GM12874 (cell line): ENCODE measurements at regions not wholly inside any gene's neighbourhood (a gene's known extent, or its start where the extent isn't known, plus 50 kb on each side); places are given as distances from the start of the nearest gene placed in this dataset.

Source experiments
- TF ChIP-seq, protein P1 (sequence below): IDR thresholded peaks from 2 replicates; pipeline ENCODE4 v1.5.1; 2011; ENCODE audit warnings: low read depth, mild to moderate bottlenecking, control low read depth, low read length, moderate library complexity; ENCODE audit not compliant: insufficient read depth

DNA sequence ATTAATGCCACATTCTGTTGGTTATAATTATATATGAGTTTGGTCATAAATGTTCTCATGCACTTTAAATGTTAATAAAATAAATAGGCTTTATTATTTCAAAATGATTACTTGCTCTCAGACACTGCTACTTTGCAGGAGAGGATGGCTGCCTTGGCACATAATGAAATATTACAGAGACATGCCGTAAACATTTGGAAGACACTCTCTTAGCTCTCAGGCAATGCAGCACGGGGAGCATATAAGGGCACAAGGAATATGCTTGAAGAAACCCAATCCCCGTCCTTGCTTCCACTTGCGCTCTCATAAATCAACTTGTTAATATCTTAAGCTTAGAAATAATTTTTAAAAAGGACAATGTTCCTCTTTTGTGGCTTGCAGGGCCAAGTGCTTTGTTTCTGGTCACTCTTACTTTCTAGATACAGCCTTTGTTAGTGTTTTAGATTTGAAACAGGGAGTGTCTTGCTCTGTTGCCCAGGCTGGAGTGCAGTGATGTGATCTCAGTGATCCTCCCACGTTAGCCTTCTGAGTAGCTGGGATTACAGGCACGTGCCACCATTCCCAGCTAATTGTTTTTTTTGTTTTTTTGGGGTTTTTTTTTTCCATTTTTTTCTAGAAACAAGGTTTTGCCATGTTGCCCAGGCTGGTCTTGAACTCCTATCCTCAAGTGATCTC lies 445.0 kb downstream of the SPRY1 start:
- TF ChIP-seq, protein P1, sequence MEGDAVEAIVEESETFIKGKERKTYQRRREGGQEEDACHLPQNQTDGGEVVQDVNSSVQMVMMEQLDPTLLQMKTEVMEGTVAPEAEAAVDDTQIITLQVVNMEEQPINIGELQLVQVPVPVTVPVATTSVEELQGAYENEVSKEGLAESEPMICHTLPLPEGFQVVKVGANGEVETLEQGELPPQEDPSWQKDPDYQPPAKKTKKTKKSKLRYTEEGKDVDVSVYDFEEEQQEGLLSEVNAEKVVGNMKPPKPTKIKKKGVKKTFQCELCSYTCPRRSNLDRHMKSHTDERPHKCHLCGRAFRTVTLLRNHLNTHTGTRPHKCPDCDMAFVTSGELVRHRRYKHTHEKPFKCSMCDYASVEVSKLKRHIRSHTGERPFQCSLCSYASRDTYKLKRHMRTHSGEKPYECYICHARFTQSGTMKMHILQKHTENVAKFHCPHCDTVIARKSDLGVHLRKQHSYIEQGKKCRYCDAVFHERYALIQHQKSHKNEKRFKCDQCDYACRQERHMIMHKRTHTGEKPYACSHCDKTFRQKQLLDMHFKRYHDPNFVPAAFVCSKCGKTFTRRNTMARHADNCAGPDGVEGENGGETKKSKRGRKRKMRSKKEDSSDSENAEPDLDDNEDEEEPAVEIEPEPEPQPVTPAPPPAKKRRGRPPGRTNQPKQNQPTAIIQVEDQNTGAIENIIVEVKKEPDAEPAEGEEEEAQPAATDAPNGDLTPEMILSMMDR: no peak

DNA sequence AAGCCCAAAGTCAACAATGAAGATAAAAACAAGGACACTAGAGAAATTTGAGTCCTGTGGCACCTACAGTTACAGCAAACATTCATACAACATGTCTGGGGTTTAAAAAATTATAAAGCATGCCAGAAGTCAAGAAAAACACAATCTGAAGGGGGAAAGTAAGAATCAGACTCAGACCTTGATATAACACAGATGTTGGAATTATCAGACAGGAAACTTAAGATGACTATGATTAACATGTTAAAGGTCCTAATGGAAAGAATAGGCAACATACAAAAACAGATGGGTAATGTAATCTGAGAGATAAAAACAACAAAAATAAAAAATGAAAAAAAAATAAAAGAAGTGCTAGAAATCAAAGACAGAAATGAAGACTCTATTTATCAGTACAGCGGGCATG lies 446.5 kb downstream of the SPRY1 start:
- TF ChIP-seq, protein P1: no peak

GRCh38 chr4:123844374-123844773 lies 447.8 kb downstream of the SPRY1 start:
- TF ChIP-seq, protein P1: no peak

- TF ChIP-seq, protein P1: no peak
Observed at GRCh38 chr4:123846092-123846491, 449.5 kb downstream of the SPRY1 start.

DNA sequence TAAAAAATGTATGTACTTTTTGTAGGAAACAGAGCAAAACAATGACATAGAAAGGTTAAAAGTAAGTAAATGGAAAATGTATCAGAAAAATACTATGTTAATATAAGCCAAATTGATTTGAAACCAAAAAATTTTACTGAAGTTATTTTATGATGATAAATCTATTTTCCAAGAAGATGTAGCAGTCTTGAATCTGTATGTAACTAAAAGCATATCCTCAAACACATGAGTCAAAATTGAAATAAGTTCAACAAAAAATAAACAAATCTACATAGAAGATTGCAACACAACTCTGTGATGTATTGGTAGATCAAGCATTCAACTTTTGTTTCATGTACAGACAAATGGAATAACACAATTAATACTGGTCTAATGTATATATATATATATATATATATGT lies 450.0 kb downstream of the SPRY1 start:
- TF ChIP-seq, protein P1: no peak

DNA sequence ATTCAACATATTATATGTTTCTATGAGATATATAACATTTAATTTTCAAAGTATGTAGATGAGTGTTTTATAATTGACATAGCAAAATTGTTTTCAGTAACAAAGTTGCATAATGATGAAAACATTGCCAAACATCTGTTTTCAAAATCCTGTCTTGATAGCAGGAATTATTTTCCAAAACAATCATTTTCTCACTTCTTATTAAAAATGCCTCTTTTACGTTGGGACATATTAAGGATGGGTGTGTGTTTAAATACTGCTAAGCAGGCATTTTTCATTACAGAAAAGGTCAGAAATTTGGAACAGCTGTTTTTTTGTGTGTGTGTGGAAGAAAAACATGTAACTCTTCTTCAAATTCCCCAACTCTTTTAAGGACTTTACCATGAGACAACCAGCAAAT lies 452.0 kb downstream of the SPRY1 start:
- TF ChIP-seq, protein P1: no peak

DNA sequence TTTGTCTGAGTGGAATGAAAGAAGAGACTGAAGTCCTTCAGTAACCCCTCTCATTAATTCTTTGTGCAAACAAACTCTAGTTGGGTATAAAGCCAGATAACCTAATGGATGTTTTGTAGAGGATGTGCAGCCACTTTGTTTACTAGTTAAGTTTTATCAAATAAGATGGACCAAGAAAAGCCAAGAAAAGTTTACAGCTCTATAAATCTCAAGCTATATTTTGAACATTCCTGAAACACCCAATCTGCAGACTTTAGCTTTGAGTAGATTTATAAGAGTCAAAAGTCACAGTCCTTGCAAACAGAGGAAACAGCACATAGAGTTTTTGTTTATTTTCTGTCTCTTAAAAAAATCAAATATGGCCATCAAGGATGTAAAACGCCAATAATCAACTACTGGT lies 452.9 kb downstream of the SPRY1 start:
- TF ChIP-seq, protein P1: no peak

- TF ChIP-seq, protein P1: no peak
Observed at GRCh38 chr4:123851521-123851920, 454.9 kb downstream of the SPRY1 start.
